ENCODE measurements at regions not wholly inside any gene's neighbourhood (a gene's known extent, or its start where the extent isn't known, plus 50 kb on each side); places are given as distances from the start of the nearest gene placed in this dataset.

- no peak for DNase-seq (ENCODE audit: low read depth in 1 of 2, low spot score in 1 of 2)
These were observed 126.3 kb upstream of the PCSK2 start for GRCh38 chr20:17100506-17100905.

GRCh38 chr20:17107127-17107526 is 119.7 kb upstream of the PCSK2 start:
- DNase-seq (ENCODE audit: low read depth in 1 of 2, low spot score in 1 of 2) = no peak

- no peak for DNase-seq (ENCODE audit: low read depth in 1 of 2, low spot score in 1 of 2)
These were observed 117.9 kb upstream of the PCSK2 start for GRCh38 chr20:17108896-17109295.

GRCh38 chr20:17109307-17109706 is 117.5 kb upstream of the PCSK2 start:
- no peak for DNase-seq (ENCODE audit: low read depth in 1 of 2, low spot score in 1 of 2)

GRCh38 chr20:17128206-17128605 is 98.6 kb upstream of the PCSK2 start:
- DNase-seq (ENCODE audit: low read depth in 1 of 2, low spot score in 1 of 2) = no peak

- DNase-seq (ENCODE audit: low read depth in 1 of 2, low spot score in 1 of 2) = no peak
These were observed 97.8 kb upstream of the PCSK2 start for GRCh38 chr20:17129089-17129488.

- DNase-seq (ENCODE audit: low read depth in 1 of 2, low spot score in 1 of 2) = no peak
These were observed 89.1 kb upstream of the PCSK2 start for GRCh38 chr20:17137692-17138091.

GRCh38 chr20:17138237-17138636 is 88.6 kb upstream of the PCSK2 start:
- no peak for DNase-seq (ENCODE audit: low read depth in 1 of 2, low spot score in 1 of 2)

GRCh38 chr20:17140894-17141293 is 85.9 kb upstream of the PCSK2 start:
- no peak for DNase-seq (ENCODE audit: low read depth in 1 of 2, low spot score in 1 of 2)

- DNase-seq (ENCODE audit: low read depth in 1 of 2, low spot score in 1 of 2) = no peak
These were observed 85.3 kb upstream of the PCSK2 start for GRCh38 chr20:17141568-17141967.

GRCh38 chr20:17142666-17143065 is 84.2 kb upstream of the PCSK2 start:
- DNase-seq (ENCODE audit: low read depth in 1 of 2, low spot score in 1 of 2) = no peak

- DNase-seq (ENCODE audit: low read depth in 1 of 2, low spot score in 1 of 2) = no peak
These were observed 76.0 kb upstream of the PCSK2 start for GRCh38 chr20:17150858-17151257.

- DNase-seq (ENCODE audit: low read depth in 1 of 2, low spot score in 1 of 2) = no peak
These were observed 71.4 kb upstream of the PCSK2 start for GRCh38 chr20:17155401-17155800.

GRCh38 chr20:17158701-17159100 is 68.1 kb upstream of the PCSK2 start:
- no peak for DNase-seq (ENCODE audit: low read depth in 1 of 2, low spot score in 1 of 2)

- no peak for DNase-seq (ENCODE audit: low read depth in 1 of 2, low spot score in 1 of 2)
These were observed 65.0 kb upstream of the PCSK2 start for GRCh38 chr20:17161673-17162481.

GRCh38 chr20:17168026-17168612 is 58.7 kb upstream of the PCSK2 start:
- DNase-seq (ENCODE audit: low read depth in 1 of 2, low spot score in 1 of 2) = no peak

GRCh38 chr20:17169585-17170136 is 57.2 kb upstream of the PCSK2 start:
- no peak for DNase-seq (ENCODE audit: low read depth in 1 of 2, low spot score in 1 of 2)

- DNase-seq (ENCODE audit: low read depth in 1 of 2, low spot score in 1 of 2) = no peak
These were observed 55.0 kb upstream of the PCSK2 start for GRCh38 chr20:17171746-17172280.

- no peak for DNase-seq (ENCODE audit: low read depth in 1 of 2, low spot score in 1 of 2)
These were observed 53.9 kb upstream of the PCSK2 start for GRCh38 chr20:17172836-17173516.
